ENCODE measurements at regions not wholly inside any gene's neighbourhood (a gene's known extent, or its start where the extent isn't known, plus 50 kb on each side); places are given as distances from the start of the nearest gene placed in this dataset.
"Not testable (repeated sequence)": the region's sequence is repeated elsewhere in the genome, so short reads cannot be mapped to it uniquely, and the experiment has no call there.

GRCh38 chr5:100479079-100479688 lies 56.0 kb upstream of the FAM174A start:
- DNase-seq: peak; percentile 1

- no peak for DNase-seq
These were observed 63.1 kb upstream of the FAM174A start for GRCh38 chr5:100472091-100472490.

GRCh38 chr5:100469767-100470166 lies 65.4 kb upstream of the FAM174A start:
- DNase-seq: no peak

GRCh38 chr5:100464418-100464817 lies 70.8 kb upstream of the FAM174A start:
- DNase-seq: peak; percentile 59

GRCh38 chr5:100456615-100457014 lies 78.6 kb upstream of the FAM174A start:
- DNase-seq: no peak

GRCh38 chr5:100452126-100452525 lies 83.0 kb upstream of the FAM174A start:
- DNase-seq: no peak

- no peak for DNase-seq
These were observed 87.1 kb upstream of the FAM174A start for GRCh38 chr5:100448111-100448528.

GRCh38 chr5:100446879-100447430 lies 88.2 kb upstream of the FAM174A start:
- DNase-seq: no peak

GRCh38 chr5:100444961-100445360 lies 90.2 kb upstream of the FAM174A start:
- DNase-seq: no peak

GRCh38 chr5:100434815-100435214 lies 100.4 kb upstream of the FAM174A start:
- no peak for DNase-seq

GRCh38 chr5:100432741-100433140 lies 102.4 kb upstream of the FAM174A start:
- DNase-seq: no peak

- peak; percentile 30 for DNase-seq
These were observed 104.6 kb upstream of the FAM174A start for GRCh38 chr5:100430268-100431195.

GRCh38 chr5:100424787-100425186 lies 110.4 kb upstream of the FAM174A start:
- no peak for DNase-seq

- DNase-seq: no peak
These were observed 111.2 kb upstream of the FAM174A start for GRCh38 chr5:100424017-100424416.

GRCh38 chr5:100423330-100423729 lies 111.8 kb upstream of the FAM174A start:
- no peak for DNase-seq

GRCh38 chr5:100421360-100421759 lies 113.8 kb upstream of the FAM174A start:
- no peak for DNase-seq

- DNase-seq: no peak
These were observed 116.9 kb upstream of the FAM174A start for GRCh38 chr5:100418231-100418630.

- DNase-seq: no peak
These were observed 125.5 kb upstream of the FAM174A start for GRCh38 chr5:100409660-100410151.

GRCh38 chr5:100407053-100407452 lies 128.1 kb upstream of the FAM174A start:
- DNase-seq: no peak

GRCh38 chr5:100406640-100407039 lies 128.5 kb upstream of the FAM174A start:
- DNase-seq: no peak

- DNase-seq: no peak
These were observed 133.1 kb upstream of the FAM174A start for GRCh38 chr5:100402071-100402470.

GRCh38 chr5:100401149-100401548 lies 134.0 kb upstream of the FAM174A start:
- DNase-seq: no peak

- DNase-seq: not testable (repeated sequence)
These were observed 136.4 kb upstream of the FAM174A start for GRCh38 chr5:100398815-100399214.
